GM18870 (cell line): ENCODE measurements at regions not wholly inside any gene's neighbourhood (a gene's known extent, or its start where the extent isn't known, plus 50 kb on each side); places are given as distances from the start of the nearest gene placed in this dataset.
A peak's percentile ranks its signal among the peaks of the same experiment; 100 is the strongest.

ENCODE experiments used
- ATAC-seq: cut with Tn5 transposase; IDR thresholded peaks from one replicate; pipeline ENCODE4 v1.9.1; 2021; ENCODE audit warnings: moderate library complexity; ENCODE audit not compliant: unreplicated experiment

GRCh38 chr16:5438591-5438990, 341.0 kb upstream of the EEF2KMT start:
- ATAC-seq = no peak

- ATAC-seq = no peak
These were observed 336.0 kb upstream of the EEF2KMT start for GRCh38 chr16:5433587-5433986.

- no peak for ATAC-seq
These were observed 334.6 kb upstream of the EEF2KMT start for GRCh38 chr16:5432166-5432565.

GRCh38 chr16:5430598-5430997, 333.0 kb upstream of the EEF2KMT start:
- no peak for ATAC-seq

GRCh38 chr16:5428932-5429331, 331.3 kb upstream of the EEF2KMT start:
- ATAC-seq = no peak

DNA sequence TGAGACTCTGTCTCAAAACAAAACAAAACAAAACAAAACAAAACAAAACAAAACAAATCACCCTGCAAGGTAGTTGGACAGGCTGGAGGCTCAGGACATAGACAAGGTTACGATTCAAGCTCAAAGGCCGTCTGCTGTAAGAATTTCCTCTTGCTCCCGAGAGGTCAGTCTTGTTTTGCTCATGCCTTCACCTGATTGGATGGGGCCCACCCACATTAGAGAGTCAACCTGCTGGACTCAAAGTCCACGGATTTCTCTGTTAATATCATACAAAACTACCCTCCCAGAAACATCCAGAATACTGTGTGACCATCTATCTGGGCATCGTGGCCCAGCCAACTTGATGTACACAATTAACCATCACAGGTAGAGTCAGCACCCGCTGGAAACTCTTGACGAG, 330.0 kb upstream of the EEF2KMT start:
- no peak for ATAC-seq

DNA sequence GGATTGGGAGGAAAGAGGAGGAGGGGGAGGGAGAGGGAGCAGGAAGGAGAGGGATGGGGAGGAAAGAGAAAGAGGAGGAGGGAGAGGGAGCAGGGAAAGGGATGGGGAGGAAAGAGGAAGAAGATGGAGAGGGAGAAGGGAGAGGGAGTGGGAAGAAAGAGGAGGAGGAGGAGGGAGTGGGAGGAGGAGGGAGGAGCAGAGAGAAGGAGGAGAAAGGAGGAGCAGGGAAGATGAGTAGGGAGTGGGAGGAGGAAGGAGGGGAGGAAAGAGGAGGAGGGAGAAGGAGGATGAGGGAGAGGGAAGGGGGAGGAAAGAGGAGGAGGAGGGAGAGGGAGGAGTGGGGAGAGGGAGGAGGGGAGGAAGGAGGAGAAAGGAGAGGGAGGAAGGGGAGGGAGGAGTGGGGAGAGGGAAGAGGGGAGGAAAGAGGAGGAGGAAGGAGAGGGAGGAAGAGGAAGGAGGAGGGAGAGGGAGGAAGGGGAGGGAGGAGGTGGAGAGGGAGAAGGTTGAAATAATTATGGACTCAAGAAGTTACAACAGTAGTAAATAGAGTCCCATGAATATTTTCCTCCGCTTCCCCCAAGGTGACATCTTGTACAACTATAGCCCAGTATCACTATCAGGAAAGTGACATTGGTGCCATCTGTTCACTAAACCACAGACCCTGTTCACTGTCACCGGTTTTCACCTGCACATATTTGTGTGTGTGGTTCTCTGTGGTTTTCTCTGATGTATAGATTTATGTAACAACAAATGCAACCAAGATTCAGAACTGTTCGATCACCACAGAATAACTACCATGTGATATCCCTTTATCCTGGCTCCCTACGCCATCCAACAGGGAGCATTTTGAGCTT, 325.3 kb upstream of the EEF2KMT start:
- no peak for ATAC-seq

DNA sequence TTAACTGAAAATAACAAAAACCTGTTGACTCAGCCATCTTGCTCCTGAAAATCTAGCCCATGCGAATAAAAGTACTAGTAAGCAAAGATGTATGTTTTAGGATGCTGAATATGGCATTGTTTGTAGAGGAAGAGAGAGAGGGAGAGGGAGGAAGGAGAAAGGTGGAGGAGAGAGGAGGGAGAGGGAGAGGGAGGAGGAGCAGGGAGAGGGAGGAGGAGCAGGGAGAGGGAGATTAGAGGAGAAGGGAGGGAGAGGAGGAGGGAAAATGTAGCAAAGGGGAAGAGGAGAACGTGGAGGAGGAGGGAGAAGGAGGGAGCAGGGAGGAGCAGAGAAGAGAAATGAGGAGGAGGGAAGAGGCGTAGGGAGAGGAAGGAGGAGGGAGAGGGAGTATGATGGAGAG, 324.5 kb upstream of the EEF2KMT start:
- ATAC-seq = no peak

GRCh38 chr16:5416013-5416412, 318.4 kb upstream of the EEF2KMT start:
- ATAC-seq = no peak

DNA sequence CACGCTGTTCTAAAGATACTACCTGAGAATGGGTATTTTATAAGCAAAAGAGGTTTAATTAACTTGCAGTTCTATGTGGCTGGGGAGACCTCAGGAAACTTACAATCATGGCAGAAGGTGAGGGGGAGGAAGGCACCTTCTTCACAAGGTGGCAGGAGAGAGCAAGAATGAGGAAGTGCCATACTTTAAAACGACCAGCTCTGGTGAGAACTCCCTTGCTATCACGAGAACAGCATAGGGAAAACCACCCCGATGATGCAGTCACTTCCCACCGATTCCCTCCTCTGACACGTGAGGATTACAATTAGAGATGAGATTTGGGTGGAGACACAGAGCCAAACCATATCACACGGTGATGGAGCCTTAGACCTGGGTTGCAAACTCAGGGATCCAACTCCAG, 317.5 kb upstream of the EEF2KMT start:
- ATAC-seq = no peak

GRCh38 chr16:5412731-5413130, 315.1 kb upstream of the EEF2KMT start:
- ATAC-seq = no peak

DNA sequence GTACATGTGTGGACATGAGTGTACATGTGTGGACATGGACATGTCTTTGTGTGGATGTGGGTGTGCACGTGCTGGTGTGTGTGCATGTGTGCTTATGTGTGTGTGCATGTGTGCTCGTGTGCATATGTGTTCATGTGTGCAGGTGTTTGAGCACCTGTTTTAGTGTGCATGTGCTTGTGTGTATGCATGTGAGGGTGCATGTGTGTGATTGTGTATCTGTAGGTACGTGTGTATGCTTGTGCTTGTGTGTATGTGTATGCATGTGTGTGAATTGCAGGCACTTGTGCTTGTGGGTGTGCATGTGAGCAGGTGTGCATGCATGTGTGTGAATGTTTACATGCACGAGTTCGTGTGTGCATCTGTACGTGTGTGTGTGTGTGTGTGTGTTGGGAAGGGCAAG, 300.6 kb upstream of the EEF2KMT start:
- ATAC-seq = no peak

GRCh38 chr16:5396880-5397279, 299.3 kb upstream of the EEF2KMT start:
- ATAC-seq = no peak

DNA sequence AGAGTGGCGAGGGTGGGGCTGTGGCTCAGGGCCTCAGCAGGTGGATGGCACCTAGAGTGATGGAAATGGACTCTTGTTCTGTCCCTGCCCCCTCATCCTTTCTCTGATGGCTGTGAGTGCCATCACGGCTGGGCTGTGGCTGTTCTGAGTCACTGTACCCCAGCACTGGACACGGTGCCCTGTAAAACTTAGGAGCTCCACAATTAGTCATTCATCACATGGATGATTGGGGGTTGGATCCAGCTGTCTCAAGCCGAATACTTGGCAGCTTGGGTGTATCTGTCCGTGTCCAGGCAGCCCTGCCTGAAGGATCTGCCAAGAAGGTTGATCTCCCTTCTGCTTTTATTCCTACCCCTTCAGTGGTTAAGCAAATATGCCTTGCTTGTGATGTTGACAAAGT, 295.5 kb upstream of the EEF2KMT start:
- ATAC-seq = no peak

DNA sequence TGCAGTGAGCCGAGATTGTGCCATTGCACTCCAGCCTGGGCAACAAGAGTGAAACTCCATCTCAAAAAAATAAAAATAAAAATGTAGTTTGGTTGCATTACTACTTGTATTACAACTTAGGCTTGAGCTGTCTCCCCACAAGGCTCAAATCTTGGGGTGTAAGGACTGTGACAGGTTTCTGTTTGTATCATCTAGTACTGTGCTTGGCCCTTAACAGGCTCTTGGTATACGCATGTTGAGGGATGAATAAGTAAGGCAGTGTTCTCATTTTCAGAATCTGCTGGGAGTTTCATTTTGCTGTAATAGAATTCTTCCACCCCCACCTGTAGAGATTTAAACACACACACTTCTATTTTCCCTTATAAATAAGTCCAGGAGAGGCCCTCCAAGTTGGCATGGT, 289.4 kb upstream of the EEF2KMT start:
- ATAC-seq = peak; percentile 55

GRCh38 chr16:5385811-5386210, 288.2 kb upstream of the EEF2KMT start:
- no peak for ATAC-seq

DNA sequence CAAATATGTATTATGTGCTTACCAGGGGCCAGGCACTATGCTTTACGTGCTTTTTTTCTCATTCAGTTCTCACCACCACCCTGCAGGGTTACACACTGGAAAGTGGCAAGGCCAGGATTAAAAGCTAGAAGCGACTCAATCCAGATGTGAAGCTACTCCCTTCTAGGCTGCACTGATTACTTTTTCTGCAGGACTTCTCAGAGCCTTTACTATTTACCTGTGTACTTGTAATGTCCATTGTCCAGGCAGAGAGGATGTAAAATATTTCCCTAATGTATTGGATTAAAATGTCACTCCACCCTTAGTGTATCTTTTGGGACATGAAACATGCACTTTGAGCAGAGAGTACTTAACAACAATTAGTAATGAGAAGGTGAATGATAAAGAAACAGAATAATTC, 287.5 kb upstream of the EEF2KMT start:
- ATAC-seq = no peak

DNA sequence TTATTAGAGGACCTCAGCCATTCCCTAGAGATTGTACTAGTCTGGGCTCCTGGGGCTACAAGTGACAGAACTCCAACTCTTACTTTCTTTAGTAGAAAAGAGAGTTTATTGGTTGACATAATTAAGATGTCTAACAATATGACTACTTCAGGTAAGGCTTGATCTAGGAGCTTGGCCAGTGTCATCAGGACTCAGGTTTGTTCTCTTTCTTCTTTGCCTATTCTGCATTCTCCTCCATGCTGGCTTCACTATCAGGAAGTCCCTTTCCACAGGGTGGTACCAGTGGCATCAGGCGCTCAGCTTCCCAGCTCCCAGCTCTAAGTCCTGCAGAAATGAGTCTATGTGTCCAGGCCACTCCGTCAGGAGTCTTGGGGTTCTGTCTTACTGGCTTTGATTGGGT, 286.1 kb upstream of the EEF2KMT start:
- ATAC-seq = no peak

GRCh38 chr16:5382484-5382883, 284.9 kb upstream of the EEF2KMT start:
- ATAC-seq = no peak

DNA sequence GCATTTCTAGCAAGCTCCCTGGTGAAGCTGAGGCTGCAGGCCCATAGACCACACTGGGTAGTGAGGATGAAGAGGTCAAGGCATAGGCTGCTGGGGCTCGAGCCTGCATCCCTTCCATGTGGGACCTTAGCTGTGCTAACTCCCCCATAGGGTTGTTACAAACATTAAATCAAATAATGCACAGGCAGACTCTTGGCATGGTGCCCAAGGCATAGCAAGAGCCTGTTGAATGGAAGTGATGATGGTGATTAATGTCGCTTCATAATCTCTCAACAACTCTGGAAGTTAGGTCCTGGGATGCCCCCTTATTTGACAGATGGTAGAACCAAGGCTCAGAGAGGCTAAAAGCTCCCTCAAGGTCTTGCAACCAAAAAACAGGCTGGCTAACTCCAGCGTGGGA, 283.9 kb upstream of the EEF2KMT start:
- ATAC-seq = no peak

- no peak for ATAC-seq
These were observed 282.4 kb upstream of the EEF2KMT start for GRCh38 chr16:5379954-5380353.

- ATAC-seq = no peak
These were observed 280.9 kb upstream of the EEF2KMT start for GRCh38 chr16:5378531-5378930.

- no peak for ATAC-seq
These were observed 279.8 kb upstream of the EEF2KMT start for GRCh38 chr16:5377280-5377898.
